Endodermal cell (in vitro differentiated cells): ENCODE measurements at regions not wholly inside any gene's neighbourhood (a gene's known extent, or its start where the extent isn't known, plus 50 kb on each side); places are given as distances from the start of the nearest gene placed in this dataset.
A peak's percentile ranks its signal among the peaks of the same experiment; 100 is the strongest.

Experiments
- DNase-seq: peaks from one replicate; pipeline ENCODE4 v3.0.0-alpha.2; 2017
- H3K27ac ChIP-seq: 2 replicates; pipeline ENCODE4 v1.5.1; 2013; ENCODE audit warnings: mild to moderate bottlenecking, low read depth, low read length, moderate library complexity
- H3K27me3 ChIP-seq: 2 replicates; pipeline ENCODE4 v1.6.1; 2013; ENCODE audit warnings: mild to moderate bottlenecking, low read length, moderate library complexity; ENCODE audit not compliant: insufficient read depth, control insufficient read depth, poor library complexity, severe bottlenecking
- H3K36me3 ChIP-seq: 2 replicates; pipeline ENCODE4 v1.7.0; 2013; ENCODE audit warnings: mild to moderate bottlenecking, low read length, moderate library complexity; ENCODE audit not compliant: control insufficient read depth, insufficient read depth
- H3K4me1 ChIP-seq: one replicate; pipeline ENCODE4 v1.7.0; 2013; ENCODE audit warnings: low read length; ENCODE audit not compliant: control insufficient read depth, insufficient read depth
- H3K4me3 ChIP-seq: 2 replicates; pipeline ENCODE4 v1.5.1; 2013; ENCODE audit warnings: mild to moderate bottlenecking, low read length, moderate library complexity
- H3K9ac ChIP-seq: 2 replicates; pipeline ENCODE4 v1.6.1; 2013; ENCODE audit warnings: mild to moderate bottlenecking, low read length, moderate library complexity; ENCODE audit not compliant: poor library complexity, severe bottlenecking; ENCODE audit errors: extremely low read depth
- H3K9me3 ChIP-seq: 2 replicates; pipeline ENCODE4 v1.6.1; 2013; ENCODE audit warnings: mild to moderate bottlenecking, low read length, moderate library complexity; ENCODE audit not compliant: control insufficient read depth
- H3K27ac Mint-ChIP-seq: 2 replicates; pipeline ENCODE4 v1.8.0; 2020; ENCODE audit warnings: mixed read lengths
- H3K27me3 Mint-ChIP-seq: 2 replicates; pipeline ENCODE4 v1.8.0; 2021; ENCODE audit warnings: mild to moderate bottlenecking, mixed read lengths; ENCODE audit not compliant: insufficient read depth
- H3K36me3 Mint-ChIP-seq: 2 replicates; pipeline ENCODE4 v1.8.0; 2020; ENCODE audit warnings: low read depth, mixed read lengths
- H3K4me1 Mint-ChIP-seq: 2 replicates; pipeline ENCODE4 v1.8.0; 2020; ENCODE audit warnings: mixed read lengths
- H3K4me3 Mint-ChIP-seq: 2 replicates; pipeline ENCODE4 v1.8.0; 2020; ENCODE audit warnings: mild to moderate bottlenecking, moderate library complexity, mixed read lengths
- H3K9me3 Mint-ChIP-seq: 2 replicates; pipeline ENCODE4 v1.8.0; 2020; ENCODE audit warnings: mild to moderate bottlenecking, mixed read lengths
- CTCF ChIP-seq: fragments of 200-600 bp; sonication (generic); conservative IDR thresholded peaks from 2 replicates; pipeline ENCODE4 v1.5.0; 2021; ENCODE audit warnings: antibody characterized with exemption, mild to moderate bottlenecking
- WGBS, 2 experiments: methylation state at CpG; one replicate each; pipeline versions ENCODE4 v1.1.5 to v1.1.7; 2013; ENCODE audit warnings: missing lambda C conversion rate in 2 of 2, mixed read lengths in 1 of 2; ENCODE audit not compliant: insufficient coverage in 1 of 2, insufficient read length in 1 of 2; 5-methylcytosine and 5-hydroxymethylcytosine counted together

- H3K4me3 Mint-ChIP-seq, result no peak overlapping the region
- TF ChIP-seq CTCF, result no peak
- no peak overlapping the region for H3K27ac Mint-ChIP-seq
- H3K9ac ChIP-seq, result no peak overlapping the region
- peaks cover 3% of the 10 kb centered on the region for H3K9me3 Mint-ChIP-seq
- H3K4me1 Mint-ChIP-seq, result peaks cover 5% of the 10 kb centered on the region
- no peaks in the 10 kb centered on the region for H3K36me3 Mint-ChIP-seq
- H3K4me1 ChIP-seq, result no peaks in the 10 kb centered on the region
- H3K27ac ChIP-seq, result no peak overlapping the region
- no peaks in the 10 kb centered on the region for H3K27me3 Mint-ChIP-seq
- no peaks in the 10 kb centered on the region for H3K9me3 ChIP-seq
- DNase-seq, result no peak
- H3K36me3 ChIP-seq, result no peaks in the 10 kb centered on the region
- no peak overlapping the region for H3K4me3 ChIP-seq
- 91 to 100% methylated on average over 1 to 2 of the region's 2 CpGs for WGBS, 2 experiments
- H3K27me3 ChIP-seq, result no peaks in the 10 kb centered on the region
These were observed 87.2 kb upstream of the ZNF507 start for GRCh38 chr19:32258167-32258566.

- H3K9me3 ChIP-seq, result no peaks in the 10 kb centered on the region
- no peak overlapping the region for H3K27ac ChIP-seq
- no peaks in the 10 kb centered on the region for H3K36me3 ChIP-seq
- no peak overlapping the region for H3K27ac Mint-ChIP-seq
- no peak overlapping the region for H3K4me3 Mint-ChIP-seq
- peaks cover 8% of the 10 kb centered on the region for H3K4me1 Mint-ChIP-seq
- H3K36me3 Mint-ChIP-seq, result no peaks in the 10 kb centered on the region
- H3K9me3 Mint-ChIP-seq, result peaks cover 1% of the 10 kb centered on the region
- DNase-seq, result no peak
- H3K27me3 Mint-ChIP-seq, result no peaks in the 10 kb centered on the region
- no peaks in the 10 kb centered on the region for H3K27me3 ChIP-seq
- peak; percentile 49 for TF ChIP-seq CTCF
- H3K4me1 ChIP-seq, result no peaks in the 10 kb centered on the region
- WGBS, 2 experiments, result 95 to 100% methylated on average over 1 to 7 of the region's 7 CpGs
- no peak overlapping the region for H3K4me3 ChIP-seq
- H3K9ac ChIP-seq, result no peak overlapping the region
These were observed 80.8 kb upstream of the ZNF507 start for GRCh38 chr19:32264568-32264967.

GRCh38 chr19:32265995-32266394, 79.4 kb upstream of the ZNF507 start:
- H3K36me3 Mint-ChIP-seq, result no peaks in the 10 kb centered on the region
- no peak overlapping the region for H3K27ac Mint-ChIP-seq
- H3K9me3 Mint-ChIP-seq, result no peaks in the 10 kb centered on the region
- no peaks in the 10 kb centered on the region for H3K36me3 ChIP-seq
- H3K9me3 ChIP-seq, result no peaks in the 10 kb centered on the region
- peak; percentile 67 for DNase-seq
- no peaks in the 10 kb centered on the region for H3K27me3 ChIP-seq
- no peaks in the 10 kb centered on the region for H3K27me3 Mint-ChIP-seq
- no peak for TF ChIP-seq CTCF
- no peaks in the 10 kb centered on the region for H3K4me1 ChIP-seq
- no peak overlapping the region for H3K4me3 Mint-ChIP-seq
- H3K4me3 ChIP-seq, result no peak overlapping the region
- 43 to 100% methylated on average over 1 to 5 of the region's 5 CpGs for WGBS, 2 experiments
- no peak overlapping the region for H3K27ac ChIP-seq
- H3K9ac ChIP-seq, result no peak overlapping the region
- peaks cover 8% of the 10 kb centered on the region for H3K4me1 Mint-ChIP-seq
